Stimulated activated CD4-positive, alpha-beta T cell treated with anti-CD3 and anti-CD28 coated beads, Interleukin-1b, Interleukin-23, amount 100 ng/mL, for 48 hours (primary cell): ENCODE measurements at regions not wholly inside any gene's neighbourhood (a gene's known extent, or its start where the extent isn't known, plus 50 kb on each side); places are given as distances from the start of the nearest gene placed in this dataset.
"Not testable (repeated sequence)": the region's sequence is repeated elsewhere in the genome, so short reads cannot be mapped to it uniquely, and the experiment has no call there.

Source experiments
- DNase-seq: peaks from one replicate; pipeline ENCODE4 v3.0.0-alpha.2; 2020

DNA sequence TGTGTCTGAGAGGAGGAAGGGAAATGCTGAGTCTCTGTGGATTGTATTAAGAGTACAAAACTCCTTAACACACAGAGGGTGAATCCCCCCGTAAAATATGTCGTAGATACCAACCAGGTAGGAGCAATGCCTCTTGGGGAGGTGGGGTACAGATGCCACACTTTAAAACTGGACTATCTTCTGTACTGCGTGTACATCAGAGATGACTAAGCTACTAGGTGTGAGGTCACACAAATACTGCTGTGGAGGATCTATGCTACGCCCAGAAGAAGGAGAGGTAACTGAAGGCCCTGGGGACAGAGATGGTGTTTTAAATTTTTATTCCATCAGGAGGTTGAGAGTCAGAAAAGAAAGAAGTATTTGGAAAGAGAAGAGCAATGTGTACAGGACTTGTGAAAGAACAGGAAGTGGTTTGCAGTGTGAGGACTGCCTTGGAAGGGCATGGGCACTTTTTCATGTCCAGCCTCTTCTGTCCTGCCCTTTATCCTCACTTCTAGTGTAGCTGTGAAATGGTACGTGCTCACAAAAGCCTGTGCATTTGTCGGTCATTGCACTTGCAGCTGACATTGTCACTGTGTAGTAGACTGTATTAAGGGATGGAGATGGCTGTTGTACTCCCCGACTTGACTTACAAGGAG is 287.8 kb upstream of the CHRM3 start:
- no peak for DNase-seq

- no peak for DNase-seq
These were observed 294.8 kb upstream of the CHRM3 start for GRCh38 chr1:239091537-239091936.

DNA sequence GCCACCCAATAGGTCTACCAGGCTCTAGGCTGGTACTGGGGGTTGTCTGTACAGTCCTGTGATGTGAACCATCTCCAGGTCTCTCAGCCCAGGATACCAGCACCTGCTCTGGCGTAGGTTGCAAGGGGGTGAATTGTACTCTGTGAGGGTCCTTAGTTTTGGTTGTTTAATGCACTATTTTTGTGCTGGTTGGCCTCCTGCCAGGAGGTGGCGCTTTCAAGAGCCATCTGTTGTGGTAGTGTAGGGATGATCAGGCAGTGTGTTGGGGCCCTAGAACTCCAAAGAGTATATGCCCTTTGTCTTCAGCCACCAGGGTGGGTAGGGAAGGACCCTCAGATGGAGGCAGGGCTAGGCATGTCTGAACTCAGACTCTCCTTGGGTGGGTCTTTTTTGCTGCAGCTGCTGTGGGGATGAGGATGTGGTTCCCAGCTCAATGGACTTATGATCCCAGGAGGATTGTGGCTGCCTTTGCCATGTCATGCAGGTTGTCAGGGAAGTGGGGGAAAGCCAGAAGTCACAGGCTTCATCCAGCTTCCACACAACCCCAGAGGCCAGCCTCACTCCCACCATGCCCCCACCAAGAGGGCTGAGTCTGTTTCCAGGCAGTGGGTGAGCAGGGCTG is 301.8 kb upstream of the CHRM3 start:
- no peak for DNase-seq

DNA sequence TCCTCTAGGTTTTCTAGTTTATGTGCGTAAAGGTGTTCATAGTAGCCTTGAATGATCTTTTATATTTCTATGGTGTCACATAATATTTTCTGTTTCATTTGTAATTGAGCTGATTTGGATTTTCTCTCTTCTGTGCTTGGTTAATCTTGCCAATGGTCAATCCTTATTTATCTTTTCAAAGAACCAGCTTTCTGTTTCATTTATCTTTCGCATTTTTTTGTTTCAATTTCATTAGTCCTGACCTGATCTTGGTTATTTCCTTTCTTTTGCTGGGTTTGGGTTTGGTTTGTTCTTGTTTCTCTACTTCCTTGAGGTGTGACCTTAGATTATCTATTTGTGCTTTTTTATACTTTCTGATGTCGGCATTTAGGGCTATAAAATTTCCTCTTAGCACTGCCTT is 304.4 kb upstream of the CHRM3 start:
- not testable (repeated sequence) for DNase-seq

DNA sequence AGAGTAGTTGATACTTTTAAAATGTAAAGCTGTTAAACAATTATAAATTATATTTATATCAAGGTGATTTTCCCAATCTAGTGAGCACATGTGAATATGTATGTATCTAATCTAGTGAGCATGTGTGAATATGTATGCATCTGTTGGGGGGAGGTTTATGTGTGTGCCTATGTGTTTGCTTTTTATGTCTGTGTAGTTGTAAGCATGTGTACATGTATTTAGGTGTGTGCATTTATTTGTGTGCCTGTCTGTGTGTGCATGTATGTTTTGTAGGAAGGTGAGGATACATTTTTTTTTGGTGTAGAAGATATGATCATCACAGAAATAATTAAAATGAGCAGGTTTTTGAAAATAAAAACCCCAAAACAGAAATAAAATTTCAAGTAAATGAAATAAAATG is 318.9 kb upstream of the CHRM3 start:
- DNase-seq, result no peak

GRCh38 chr1:239067058-239067457 is 319.3 kb upstream of the CHRM3 start:
- no peak for DNase-seq

DNA sequence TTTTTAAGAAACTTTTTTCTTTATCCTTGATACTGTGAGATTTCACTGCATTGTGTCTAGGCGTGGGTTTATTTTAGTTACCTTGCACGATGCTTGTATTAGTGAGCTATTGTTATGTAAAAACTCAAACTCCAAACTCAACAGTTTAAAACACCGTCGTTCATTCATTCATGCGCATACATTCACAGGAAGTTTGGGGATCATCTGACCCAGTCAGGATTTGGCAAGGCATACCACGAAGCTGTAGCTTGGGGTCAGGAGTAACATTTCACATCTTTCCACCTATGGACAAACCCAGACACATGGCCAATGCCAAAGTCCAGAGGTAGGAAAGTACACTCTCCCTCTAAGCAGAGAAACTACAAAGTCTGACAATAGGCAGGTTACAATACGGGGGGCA is 324.6 kb upstream of the CHRM3 start:
- DNase-seq, result no peak

DNA sequence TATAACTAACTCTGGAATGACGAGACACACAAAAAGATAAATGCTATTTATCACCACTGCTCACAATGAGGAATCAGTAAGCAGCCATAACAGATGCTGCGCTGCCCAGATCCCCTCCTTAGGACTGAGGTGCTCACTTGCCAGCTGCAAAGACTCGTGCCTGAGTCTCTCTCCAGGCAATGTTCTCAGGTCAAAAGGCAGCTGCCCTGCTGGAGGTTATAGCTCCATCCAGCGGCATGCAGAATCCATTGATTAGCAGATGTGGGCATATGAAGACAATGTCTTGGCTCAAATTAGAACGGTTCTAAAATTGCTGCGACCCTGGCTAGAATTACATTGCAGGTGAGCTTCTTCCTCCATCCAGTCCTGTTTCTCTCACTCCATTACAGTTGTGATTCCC is 328.2 kb upstream of the CHRM3 start:
- no peak for DNase-seq

DNA sequence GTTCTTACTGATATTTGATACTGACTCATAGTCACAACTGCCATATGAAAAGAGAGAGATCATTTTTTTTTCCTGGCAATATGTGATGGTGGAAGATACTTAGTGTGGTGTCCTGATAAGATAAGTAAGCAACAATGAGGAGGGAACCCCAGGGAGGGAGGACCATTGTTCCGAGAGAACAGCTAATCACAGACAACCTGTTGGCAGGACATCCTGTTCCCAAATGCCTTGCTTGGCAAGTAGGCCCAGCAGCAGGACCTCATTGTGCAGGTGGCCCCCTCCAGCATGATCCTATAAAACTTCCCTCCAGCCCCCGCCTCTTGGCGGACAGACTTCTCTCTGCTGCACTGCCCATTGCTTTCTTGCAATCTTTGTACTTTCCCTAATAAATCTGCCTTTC is 329.4 kb upstream of the CHRM3 start:
- DNase-seq, result no peak

DNA sequence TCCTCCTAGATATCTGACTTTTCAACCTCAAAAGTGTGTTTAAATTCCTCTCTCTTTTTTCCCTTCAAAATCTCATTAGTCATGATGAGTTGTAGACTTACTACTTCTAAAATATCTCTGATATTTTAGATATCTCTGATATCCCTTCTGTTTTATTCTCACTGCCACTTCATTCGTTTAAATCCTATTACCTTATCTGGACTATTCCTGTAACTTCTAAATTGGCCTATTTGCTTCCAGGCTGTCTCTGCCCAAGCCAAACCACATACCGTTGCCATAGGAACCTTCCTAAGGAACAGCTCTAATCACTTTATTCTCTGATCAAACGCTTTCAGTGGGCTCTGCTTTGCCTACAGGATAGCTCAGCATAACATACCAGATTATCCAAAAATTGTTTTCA is 333.1 kb upstream of the CHRM3 start:
- no peak for DNase-seq

DNA sequence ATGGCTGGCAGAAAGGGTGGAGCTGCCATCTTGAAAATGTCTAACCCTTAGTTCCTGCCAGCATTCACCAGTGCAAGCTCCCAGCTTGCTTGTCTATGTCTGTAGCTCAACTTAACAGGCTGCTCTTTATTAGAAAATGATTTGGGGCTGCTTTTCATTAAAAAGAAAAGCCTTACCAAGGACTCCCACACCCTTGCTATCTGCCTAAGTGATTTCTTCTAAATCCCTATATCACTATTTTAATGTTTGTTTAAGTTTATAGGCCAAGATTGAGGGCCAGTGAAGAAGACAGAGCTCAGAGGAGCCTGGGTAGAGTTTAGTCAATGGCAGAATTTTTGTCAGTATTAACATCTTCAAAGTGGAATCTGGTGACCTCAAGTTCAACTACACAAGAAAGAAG is 336.8 kb upstream of the CHRM3 start:
- DNase-seq, result no peak

DNA sequence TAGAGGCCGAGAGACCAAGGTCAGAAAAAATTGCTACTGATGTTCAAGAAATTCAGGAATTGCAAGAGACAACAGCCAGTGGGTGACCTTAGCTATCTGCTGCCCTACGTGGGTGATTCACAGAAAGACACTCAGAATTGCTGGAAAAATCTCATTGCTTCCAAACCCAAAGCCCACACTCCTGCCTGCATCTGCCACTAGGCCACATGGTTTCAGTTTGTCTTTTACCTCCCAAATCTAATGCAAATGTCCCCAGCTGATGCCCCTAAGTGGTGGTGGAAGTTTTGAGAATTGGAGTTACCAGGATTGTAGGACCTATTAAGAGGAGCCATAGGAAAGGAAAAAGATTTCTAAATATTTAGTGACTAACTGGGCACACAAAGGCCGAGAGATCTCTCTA is 341.5 kb upstream of the CHRM3 start:
- DNase-seq, result no peak

GRCh38 chr1:239040523-239040922 is 345.8 kb upstream of the CHRM3 start:
- DNase-seq, result no peak

DNA sequence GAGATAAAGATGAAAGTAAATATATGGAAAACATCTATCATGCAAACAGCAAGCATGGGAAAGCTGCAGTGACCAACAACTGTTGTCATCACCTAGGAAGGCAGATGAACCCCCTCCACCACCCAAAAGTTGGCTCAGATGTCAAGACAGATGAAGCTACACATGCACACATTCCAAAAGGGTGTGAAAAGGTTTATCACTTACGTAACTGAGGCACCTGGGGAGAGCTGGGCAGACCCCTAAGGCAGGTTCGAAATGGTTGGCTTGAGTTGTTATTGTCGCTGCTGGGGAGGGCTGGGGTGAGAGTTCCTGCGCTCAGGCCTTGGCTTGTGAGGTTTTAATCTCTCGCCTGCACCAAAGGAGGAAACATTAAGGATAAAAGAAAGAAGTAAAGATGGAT is 355.1 kb upstream of the CHRM3 start:
- DNase-seq, result no peak

DNA sequence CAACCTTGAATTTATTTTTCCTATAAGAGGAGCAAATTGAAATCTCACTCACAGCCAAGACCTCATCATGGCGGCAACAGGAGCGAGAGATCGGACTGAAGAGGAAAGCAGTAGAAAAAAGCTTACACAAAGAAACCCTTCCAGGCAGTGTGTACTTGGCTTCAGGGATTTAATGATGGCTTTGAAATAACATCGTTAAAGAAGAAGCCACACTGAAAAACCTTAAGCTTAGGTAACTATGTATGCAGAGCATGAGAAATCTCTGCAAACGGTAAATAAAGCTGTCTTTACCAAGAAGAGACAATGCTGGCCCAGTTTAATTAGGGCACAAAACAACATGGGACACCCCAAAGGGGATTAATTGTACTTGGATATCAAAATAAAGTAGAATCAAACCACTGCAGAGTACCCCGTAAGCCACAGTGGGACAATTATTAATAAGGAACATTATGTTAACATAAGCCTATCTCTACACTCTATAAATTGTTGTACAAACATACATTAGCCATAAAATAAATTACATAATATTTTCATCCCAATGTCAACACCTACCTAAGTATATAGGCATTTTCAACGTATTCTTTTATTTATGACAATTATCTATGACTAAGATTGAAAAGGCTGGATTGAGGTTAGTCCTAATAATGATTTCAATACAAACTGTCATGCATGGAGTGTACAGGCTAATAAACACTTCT is 360.2 kb upstream of the CHRM3 start:
- DNase-seq, result no peak

GRCh38 chr1:239025223-239025622 is 361.1 kb upstream of the CHRM3 start:
- no peak for DNase-seq

DNA sequence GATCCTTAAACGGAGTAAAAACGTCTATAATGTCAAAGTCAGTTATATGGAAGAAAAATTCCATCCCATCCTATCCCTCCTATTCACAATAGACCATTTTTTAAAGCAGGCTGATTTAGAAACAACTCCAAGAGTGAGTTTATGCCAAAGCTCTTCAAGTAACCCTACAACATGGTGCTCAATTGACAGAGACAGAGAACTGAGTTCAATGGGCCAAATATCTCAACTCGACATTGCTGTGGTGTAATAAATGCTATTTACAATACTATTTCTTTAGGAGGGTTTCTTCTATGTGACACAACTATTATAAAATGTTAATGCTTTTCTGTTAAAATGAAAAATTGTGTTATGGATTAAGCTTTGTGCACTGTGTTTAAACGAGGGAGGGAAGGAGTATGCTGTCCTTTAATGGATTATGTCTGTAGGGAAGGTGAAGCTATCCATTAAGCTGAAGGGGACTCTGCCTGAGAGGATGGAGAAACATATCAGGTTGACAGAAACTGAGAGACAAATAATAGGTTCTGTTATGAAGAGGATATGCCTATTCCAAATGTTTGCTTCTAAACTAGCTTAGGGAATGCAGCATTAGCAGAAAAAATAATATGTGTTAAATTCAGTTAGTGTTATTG is 362.5 kb upstream of the CHRM3 start:
- no peak for DNase-seq

DNA sequence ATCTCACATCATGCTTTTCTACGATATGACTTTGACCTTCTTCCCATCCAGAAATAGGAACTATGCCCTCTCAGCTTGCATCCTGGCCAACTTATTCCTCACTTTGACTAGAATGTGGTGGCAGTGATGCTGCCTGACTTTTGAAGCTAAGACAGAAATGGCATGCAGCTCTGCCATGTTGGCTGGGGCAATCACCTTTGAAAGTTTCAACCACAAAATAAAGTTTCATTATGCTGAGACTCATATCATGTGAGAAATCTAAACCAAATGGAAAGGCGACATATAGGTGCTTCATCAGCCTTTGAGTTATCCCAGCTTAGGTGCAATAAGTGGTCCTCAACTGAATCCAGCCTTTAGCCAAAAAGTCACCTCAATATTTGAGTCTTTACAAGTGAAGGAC is 370.0 kb upstream of the CHRM3 start:
- no peak for DNase-seq

DNA sequence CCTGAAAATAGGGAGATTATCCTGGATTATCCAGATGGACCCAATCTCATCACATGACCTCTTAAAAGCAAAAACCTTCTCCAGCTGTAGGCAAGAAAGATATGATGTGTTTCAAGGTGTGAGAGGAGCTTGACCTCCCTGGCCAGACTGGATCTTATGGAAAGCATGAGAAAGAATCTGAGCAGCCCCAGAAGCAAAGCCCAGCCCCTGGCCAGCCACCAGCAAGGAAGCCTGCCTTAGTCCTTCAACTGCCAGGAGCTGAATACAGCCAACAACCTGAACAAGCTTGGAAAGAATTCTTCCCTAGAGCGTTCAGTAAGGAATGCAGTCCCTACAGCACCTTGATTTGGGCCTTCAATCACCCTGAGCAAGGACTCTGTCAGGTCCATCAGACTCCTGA is 375.0 kb upstream of the CHRM3 start:
- no peak for DNase-seq

DNA sequence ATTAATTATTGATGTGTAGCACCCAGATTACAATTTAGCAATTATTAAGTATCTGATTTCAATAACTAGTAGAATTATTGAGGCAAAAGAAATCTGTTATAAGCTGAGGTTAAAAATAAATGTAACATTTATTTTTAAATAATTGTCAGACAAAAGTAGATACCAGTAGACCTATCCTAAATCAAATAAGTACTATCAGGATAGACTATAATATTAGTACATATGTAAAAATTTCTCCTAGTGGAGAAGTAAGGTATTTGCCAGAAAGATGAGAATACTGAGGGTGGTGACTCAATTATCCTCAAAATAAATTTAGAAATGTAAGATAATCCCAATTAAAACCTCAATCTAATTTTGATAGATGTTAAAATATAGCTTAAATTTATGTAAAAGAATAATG is 377.8 kb upstream of the CHRM3 start:
- no peak for DNase-seq

GRCh38 chr1:239006276-239006675 is 380.1 kb upstream of the CHRM3 start:
- DNase-seq, result no peak

DNA sequence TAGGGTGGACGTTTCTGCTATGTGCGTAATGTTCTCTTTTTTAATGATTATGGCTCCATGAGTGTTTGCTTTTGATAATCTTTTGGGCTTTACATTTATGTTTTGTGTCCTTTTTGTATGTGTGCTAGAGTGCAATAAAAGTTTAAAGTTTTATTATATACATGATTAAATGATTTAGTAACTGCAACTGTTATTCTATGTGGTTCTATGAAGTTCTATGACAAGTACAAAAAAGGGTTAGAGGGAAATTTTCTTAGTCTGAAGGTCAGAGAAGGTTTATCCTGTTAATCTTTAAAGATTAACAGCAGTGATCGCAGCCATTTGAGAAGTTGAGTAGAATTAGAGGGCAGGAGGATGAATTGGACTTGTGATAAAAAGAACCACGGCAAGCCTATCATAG is 386.4 kb upstream of the CHRM3 start:
- no peak for DNase-seq

- DNase-seq, result no peak
These were observed 387.8 kb upstream of the CHRM3 start for GRCh38 chr1:238998577-238998976.
